OCI-LY7 (cell line): ENCODE measurements at regions not wholly inside any gene's neighbourhood (a gene's known extent, or its start where the extent isn't known, plus 50 kb on each side); places are given as distances from the start of the nearest gene placed in this dataset.

ENCODE experiments used
- BruUV-seq: library from RNA; stranded (reverse); fragments of 400-500 nt; replicated peaks from 2 replicates; lab custom pipeline; 2021; lab: Mats Ljungman, UMichigan
- CTCF ChIA-PET: fragments of 300-600 bp; sonication (Branson Sonifier 250); formaldehyde crosslinking; loops from one replicate; lab custom pipeline; 2022; ENCODE audit warnings: antibody characterized with exemption; ENCODE audit not compliant: unreplicated experiment; lab: Charles Lee
- POLR2A ChIA-PET: fragments of 300-600 bp; sonication (Branson Sonifier 250); formaldehyde crosslinking; loops from one replicate; lab custom pipeline; 2022; ENCODE audit warnings: antibody characterized with exemption; lab: Charles Lee
- DNase-seq: peaks from one replicate; pipeline ENCODE4 v3.0.0-alpha.2; 2015; ENCODE audit warnings: low spot score
- H2AFZ ChIP-seq: fragments of 200-600 bp; sonication (generic), shearing (Covaris generic); 2 replicates; pipeline ENCODE4 v1.6.1; 2014; ENCODE audit warnings: mild to moderate bottlenecking, antibody characterized with exemption, low read length, moderate library complexity
- H3K27ac ChIP-seq: fragments of 200-600 bp; sonication (generic); 2 replicates; pipeline ENCODE4 v1.5.1; 2014; ENCODE audit warnings: mixed run types, low read depth, mild to moderate bottlenecking, moderate library complexity, low read length, inconsistent platforms; ENCODE audit not compliant: poor library complexity, severe bottlenecking
- H3K36me3 ChIP-seq: fragments of 200-600 bp; sonication (generic); 2 replicates; pipeline ENCODE4 v1.6.1; 2014; ENCODE audit warnings: mild to moderate bottlenecking, antibody characterized with exemption, low read length, moderate library complexity, mixed read lengths; ENCODE audit not compliant: insufficient read depth
- H3K4me1 ChIP-seq: fragments of 200-600 bp; sonication (generic); 2 replicates; pipeline ENCODE4 v1.5.1; 2014; ENCODE audit warnings: mild to moderate bottlenecking, low read length; ENCODE audit not compliant: insufficient read depth, poor library complexity, severe bottlenecking
- H3K4me2 ChIP-seq: fragments of 200-600 bp; sonication (generic); 2 replicates; pipeline ENCODE4 v1.6.1; 2014; ENCODE audit warnings: mild to moderate bottlenecking, low read length
- H3K4me3 ChIP-seq: fragments of 200-600 bp; sonication (generic); 2 replicates; pipeline ENCODE4 v1.5.1; 2014; ENCODE audit warnings: mild to moderate bottlenecking, low read depth, low read length; ENCODE audit not compliant: poor library complexity, severe bottlenecking
- H3K79me2 ChIP-seq: fragments of 200-600 bp; sonication (generic); 2 replicates; pipeline ENCODE4 v1.6.1; 2016; ENCODE audit warnings: low read depth, mild to moderate bottlenecking, low read length, moderate library complexity, mixed read lengths; ENCODE audit not compliant: insufficient read depth
- H3K9me2 ChIP-seq: fragments of 200-600 bp; sonication (generic); 2 replicates; pipeline ENCODE4 v1.6.1; 2016; ENCODE audit warnings: mild to moderate bottlenecking, low read length, mixed read lengths; ENCODE audit not compliant: insufficient read depth
- H3K9me3 ChIP-seq: fragments of 200-600 bp; sonication (generic); 2 replicates; pipeline ENCODE4 v1.6.1; 2014; ENCODE audit warnings: mild to moderate bottlenecking, mixed run types, low read length, mixed read lengths
- H4K20me1 ChIP-seq: fragments of 200-600 bp; sonication (generic); 2 replicates; pipeline ENCODE4 v1.6.1; 2014; ENCODE audit warnings: mild to moderate bottlenecking, antibody characterized with exemption, low read length, moderate library complexity, mixed read lengths; ENCODE audit not compliant: insufficient read depth
- CTCF ChIP-seq: fragments of 200-600 bp; sonication (generic); conservative IDR thresholded peaks from 2 replicates; pipeline ENCODE4 v1.5.1; 2014; ENCODE audit warnings: mild to moderate bottlenecking, antibody characterized with exemption, low read length, moderate library complexity, mixed read lengths
- EZH2phosphoT487 ChIP-seq: fragments of 200-600 bp; sonication (generic); IDR thresholded peaks from 2 replicates; pipeline ENCODE4 v1.6.1; 2018; ENCODE audit warnings: low read depth, borderline replicate concordance, mild to moderate bottlenecking, mixed run types, antibody characterized with exemption, low read length, moderate library complexity, mixed read lengths
- intact Hi-C: fragments of 100-400 bp; cut with micrococcal nuclease; formaldehyde crosslinking; loops from one replicate; pipeline ENCODE4 v1.10.0; 2022; ENCODE audit not compliant: unreplicated experiment

GRCh38 chr18:22489704-22490103 is 72.0 kb upstream of the CTAGE1 start:
- DNase-seq = no peak
- CTCF ChIA-PET = no interaction called here
- no peaks in the 10 kb centered on the region for H3K79me2 ChIP-seq
- H3K4me3 ChIP-seq = no peak overlapping the region
- intact Hi-C loops = no loop called here
- H3K36me3 ChIP-seq = no peaks in the 10 kb centered on the region
- H4K20me1 ChIP-seq = no peaks in the 10 kb centered on the region
- no peak overlapping the region for H2AFZ ChIP-seq
- no peaks in the 10 kb centered on the region for H3K9me2 ChIP-seq
- H3K27ac ChIP-seq = no peak overlapping the region
- H3K4me2 ChIP-seq = no peak overlapping the region
- POLR2A ChIA-PET = no interaction called here
- H3K9me3 ChIP-seq = no peaks in the 10 kb centered on the region
- TF ChIP-seq CTCF (no peak), EZH2phosphoT487 (no peak)
- no peaks in the 10 kb centered on the region for H3K4me1 ChIP-seq
- no TSS peak for BruUV-seq

DNA sequence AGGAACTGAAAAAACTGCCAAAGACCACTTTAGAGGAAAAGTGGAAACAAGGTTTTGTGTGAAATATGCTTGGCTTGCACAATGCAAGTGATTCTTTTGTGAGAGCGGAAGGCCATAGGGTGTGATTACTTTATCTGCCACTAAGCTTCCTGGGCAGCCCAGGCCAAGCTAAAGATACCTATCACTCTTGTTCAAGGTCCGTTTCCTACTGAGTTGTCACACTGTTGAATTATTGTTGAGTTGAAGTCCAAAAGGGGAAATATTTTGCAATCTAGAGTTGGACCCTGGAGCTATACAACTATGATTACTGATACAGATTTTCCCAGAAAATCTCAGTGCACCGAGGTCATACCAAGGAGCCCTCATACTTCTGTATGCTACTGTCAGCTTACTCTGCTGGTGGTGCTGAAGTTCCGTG is 72.7 kb upstream of the CTAGE1 start:
- intact Hi-C loops = no loop called here
- ChIA-PET POLR2A (no interaction called here), CTCF (no interaction called here)
- H3K27ac ChIP-seq = no peak overlapping the region
- no peaks in the 10 kb centered on the region for H3K36me3 ChIP-seq
- H3K4me2 ChIP-seq = no peak overlapping the region
- no peaks in the 10 kb centered on the region for H3K9me3 ChIP-seq
- H3K4me3 ChIP-seq = no peak overlapping the region
- H4K20me1 ChIP-seq = no peaks in the 10 kb centered on the region
- no peaks in the 10 kb centered on the region for H3K79me2 ChIP-seq
- TF ChIP-seq CTCF (no peak), EZH2phosphoT487 (no peak)
- no peak for DNase-seq
- no peaks in the 10 kb centered on the region for H3K4me1 ChIP-seq
- BruUV-seq = no TSS peak
- no peak overlapping the region for H2AFZ ChIP-seq
- H3K9me2 ChIP-seq = no peaks in the 10 kb centered on the region

- Histone ChIP-seq H3K9me3 (no peaks in the 10 kb centered on the region), H3K4me2 (no peak overlapping the region), H3K27ac (no peak overlapping the region), H4K20me1 (no peaks in the 10 kb centered on the region), H3K4me1 (no peaks in the 10 kb centered on the region), H3K4me3 (no peak overlapping the region), H3K9me2 (no peaks in the 10 kb centered on the region), H3K79me2 (no peaks in the 10 kb centered on the region), H3K36me3 (no peaks in the 10 kb centered on the region), H2AFZ (no peak overlapping the region)
- CTCF ChIA-PET = no interaction called here
- TF ChIP-seq EZH2phosphoT487 (no peak), CTCF (no peak)
- intact Hi-C loops = no loop called here
- no TSS peak for BruUV-seq
- POLR2A ChIA-PET = interaction anchor here (0.8 kb wide), 1 partner anchor 11 kb away, joined by 3 read pairs; no protein-coding TSS in a partner anchor
- DNase-seq = no peak
These were observed 75.5 kb upstream of the CTAGE1 start for GRCh38 chr18:22493255-22493654.
